Embryonic facial prominence (tissue), 1 donor: ENCODE measurements at regions not wholly inside any gene's neighbourhood (a gene's known extent, or its start where the extent isn't known, plus 50 kb on each side); places are given as distances from the start of the nearest gene placed in this dataset.

Experiments
- DNase-seq: peaks from one replicate; pipeline ENCODE4 v3.0.0-alpha.2; 2016; ENCODE audit errors: extremely low spot score

DNA sequence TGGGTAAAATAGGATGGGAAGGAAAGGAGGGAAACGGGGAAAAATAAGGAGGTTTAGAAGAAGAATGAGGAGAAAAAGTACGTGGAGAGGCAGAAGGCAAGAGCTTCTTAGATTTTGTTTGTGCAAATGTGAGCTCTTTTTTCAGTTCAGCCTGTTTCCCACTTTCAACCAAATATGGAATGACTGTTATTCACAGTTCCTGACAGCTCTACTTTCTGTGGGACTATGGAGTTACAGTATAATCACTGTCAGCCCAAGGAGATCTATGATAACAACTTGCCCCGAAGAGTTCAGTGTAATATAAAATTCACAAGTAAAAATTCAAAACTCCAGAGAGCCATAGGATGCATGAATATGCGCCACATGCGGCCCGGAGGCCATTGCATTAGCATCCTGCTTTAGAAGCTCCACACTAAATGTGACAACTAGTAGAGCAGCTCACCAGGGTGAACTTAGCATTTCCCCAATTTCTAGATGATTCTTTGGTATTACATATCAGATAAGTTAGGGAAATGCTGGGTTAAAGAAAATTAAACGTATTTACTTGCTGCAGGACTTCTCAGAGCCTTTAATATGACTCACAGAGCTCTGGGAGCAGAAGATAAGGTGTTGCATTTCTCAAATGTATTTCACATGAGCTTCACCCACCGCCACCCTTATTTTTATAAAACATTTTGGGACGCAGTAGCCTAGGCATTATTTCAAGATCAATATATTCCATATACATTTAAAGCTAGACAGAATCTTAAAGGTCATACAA, 234.6 kb downstream of the EBLN2 start:
- no peak for DNase-seq

DNA sequence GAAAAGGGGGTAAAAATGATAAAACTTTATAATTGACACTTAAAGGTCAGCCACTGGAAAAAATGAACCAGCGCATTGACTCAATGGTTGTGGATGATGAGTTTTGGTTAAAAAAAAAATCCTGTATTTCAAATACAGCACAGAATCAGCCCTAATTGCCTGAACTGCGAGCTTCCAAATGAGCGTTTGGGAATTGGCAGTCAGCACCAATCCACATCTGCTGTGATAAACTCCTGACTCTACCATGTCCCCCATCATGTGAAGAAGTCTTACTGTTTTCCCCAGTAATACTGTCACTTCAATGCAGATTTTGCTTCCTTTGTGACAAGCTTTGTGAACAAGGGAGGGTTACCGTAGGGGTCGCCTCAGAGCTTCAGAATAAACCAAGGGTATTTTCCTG, 235.4 kb downstream of the EBLN2 start:
- no peak for DNase-seq

DNA sequence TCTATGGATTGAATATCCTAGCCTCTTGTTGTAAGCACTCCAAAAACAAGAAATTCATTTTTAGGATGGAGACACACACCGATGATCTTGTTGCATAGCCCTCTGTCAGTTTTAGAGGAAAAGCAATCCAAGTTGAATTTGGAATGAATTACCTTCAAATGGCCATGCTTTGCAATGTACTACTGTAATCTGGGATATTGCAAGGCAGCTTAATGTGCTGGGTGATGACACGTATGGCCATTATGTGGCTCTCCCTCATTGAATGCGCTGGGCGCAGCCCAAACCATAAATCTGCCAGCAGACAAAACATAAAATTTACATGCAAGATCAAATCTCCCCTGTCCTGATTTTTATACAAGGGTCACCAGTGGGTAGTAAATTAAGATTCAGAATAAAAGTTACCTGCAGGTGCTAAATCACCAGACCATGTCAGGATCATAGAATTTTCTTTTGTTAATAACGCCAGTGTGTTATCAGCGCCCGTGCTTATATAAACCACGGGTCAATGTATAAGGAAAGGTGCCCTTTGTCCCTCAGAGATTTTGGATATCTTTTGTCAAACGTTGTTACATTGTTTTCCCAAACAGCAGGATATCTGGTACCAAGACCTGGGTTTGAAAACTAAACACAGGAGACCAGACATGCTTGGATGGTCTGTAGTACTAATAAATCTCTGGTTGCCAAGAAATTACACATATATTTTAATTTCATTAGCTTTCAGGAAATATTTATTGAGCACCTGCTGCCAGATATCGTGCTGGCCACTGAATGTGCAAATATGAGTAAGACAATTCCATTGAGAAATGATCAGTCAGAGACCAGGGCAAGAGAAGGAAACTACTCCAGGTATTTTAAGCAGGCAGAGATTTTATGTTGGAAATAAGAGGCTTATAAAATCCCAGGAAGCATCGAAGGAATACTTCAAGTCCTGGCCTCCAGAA, 237.1 kb downstream of the EBLN2 start:
- no peak for DNase-seq

DNA sequence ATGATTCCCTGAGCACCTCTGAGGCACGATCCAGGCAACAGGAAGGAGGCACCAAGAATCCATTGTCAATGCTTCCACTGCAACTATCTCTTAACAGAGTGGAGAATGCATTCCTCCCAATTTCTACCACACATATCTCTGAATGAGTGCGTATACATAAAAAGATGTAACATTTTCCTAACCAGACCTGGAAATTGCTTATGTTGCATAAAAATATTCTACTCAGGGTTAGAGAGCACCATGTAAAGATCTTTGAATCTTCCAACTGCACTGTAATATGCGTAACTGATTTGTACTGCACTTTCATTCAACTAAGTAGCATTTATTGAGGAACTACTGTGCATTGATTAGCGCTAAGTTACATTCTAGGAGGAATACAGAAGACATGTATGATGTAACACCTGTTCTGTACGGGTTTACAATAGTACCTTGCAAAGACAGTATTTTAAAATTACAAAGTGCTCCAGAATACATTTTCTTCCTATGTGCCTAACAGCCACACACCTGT, 237.8 kb downstream of the EBLN2 start:
- DNase-seq: no peak

DNA sequence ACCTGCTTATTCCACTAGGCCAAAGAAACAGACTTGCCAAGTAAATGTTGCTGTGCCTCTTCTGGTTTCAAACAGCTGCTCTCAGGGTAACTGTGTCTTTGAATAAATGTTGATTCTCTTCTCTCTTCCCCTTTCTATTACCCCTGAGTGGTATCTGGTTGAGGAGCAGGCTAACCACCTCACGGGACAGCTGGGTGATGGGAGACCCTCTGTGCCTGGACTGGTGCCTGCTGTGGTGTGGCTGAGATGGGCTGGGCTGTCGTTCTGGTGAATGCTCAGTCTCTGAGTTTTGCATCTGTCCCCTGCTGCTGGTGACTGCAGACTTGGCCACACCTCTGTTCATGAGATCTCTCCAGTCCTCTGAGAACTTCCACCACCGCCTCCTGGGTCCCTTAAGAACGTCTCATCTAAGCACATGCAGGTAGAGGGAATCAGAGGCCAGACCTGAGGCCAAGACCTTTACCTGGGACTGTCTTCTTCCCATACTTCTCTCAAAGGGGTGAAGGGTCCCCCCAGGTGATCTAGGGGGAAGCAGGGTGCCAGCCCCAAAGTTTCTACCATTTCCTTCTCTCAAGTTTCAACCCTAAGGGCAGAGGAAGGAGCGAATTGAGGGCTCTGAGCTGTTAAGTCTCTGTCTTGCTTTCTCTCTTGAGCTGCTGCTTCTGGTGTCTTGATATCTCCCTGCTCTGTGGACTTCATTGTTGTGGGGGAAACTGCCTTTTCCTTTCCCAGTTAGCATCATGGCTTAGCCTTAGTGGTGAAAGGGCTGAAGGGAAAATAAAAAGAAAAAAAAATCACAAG, 252.9 kb downstream of the EBLN2 start:
- no peak for DNase-seq

DNA sequence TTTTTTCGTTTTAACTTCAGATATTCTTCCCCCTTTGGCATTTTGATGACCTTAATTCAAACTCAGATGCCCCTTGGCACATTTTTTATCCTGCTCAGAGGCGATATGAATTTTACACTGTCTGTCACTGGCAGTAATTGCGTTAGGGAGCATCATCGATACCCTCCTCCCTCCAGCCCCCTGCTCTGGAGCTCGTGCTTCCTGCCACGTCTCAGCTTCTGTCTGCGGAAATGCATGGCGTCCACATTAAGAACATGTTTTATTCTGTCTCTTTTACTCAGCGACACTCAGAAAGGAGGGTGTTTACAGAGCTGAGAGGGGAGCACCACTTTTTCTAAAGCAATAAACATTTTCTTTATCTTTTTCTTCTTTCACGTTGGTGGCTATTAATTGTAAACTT, 254.2 kb downstream of the EBLN2 start:
- no peak for DNase-seq

DNA sequence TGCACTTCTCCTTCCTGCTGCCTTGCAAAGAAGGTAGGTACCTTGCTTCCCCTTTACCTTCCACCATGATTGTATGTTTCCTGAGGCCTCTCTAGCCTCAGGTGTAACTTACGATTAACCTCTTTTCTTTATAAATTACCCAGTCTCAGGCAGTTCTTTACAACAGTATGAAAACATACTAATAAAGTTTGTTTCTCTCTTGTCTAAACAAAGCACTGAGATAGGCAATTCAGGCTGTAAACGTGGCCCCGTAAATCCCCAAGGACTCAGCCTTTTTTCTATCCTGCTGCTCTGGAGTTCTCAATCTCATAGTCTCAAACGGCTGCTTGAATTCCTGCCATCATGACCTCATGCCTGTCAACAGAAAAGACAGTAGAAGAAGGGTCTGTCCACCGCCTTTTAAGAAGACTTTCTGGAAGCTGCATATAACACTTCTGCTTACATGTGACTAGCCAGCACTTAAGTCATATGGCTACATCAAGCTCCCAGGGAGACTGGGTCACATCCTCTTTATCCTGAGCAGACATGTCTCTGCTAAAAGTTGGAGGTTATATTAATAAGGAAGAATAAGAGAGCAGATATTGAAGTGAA, 257.8 kb downstream of the EBLN2 start:
- no peak for DNase-seq

DNA sequence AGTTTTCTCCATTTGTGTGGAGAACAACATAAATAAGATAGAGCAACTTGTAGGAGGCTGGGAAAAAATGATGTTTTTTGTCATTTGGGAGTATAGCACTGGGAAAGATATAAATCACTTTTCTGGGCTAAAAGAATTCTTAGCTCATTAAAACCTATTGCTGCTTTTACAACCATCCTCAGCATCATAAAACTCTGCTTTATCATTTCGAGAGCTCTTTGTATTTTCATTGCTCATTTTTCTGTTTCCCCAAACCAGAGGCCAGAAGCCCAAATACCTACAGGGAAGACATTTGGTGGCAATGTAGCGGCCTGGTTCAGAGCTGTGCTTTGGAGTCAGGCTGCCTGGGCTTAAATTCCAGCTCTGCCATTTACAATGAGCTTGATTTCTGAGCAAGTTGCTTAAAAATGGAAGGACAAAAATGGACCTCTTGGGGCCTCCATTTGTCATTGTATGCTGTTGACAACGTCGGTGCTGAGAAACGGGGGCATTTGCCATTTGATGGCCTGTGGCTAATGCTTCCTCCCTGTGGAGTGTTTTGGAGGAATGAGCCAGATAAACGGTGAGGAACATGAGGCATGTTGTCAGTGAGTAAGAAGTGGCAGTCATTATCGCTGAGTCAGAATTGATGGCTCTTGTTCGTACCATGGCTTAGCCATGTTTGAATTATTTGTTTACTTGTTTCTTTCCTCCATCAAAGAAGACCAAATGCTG, 260.0 kb downstream of the EBLN2 start:
- no peak for DNase-seq

DNA sequence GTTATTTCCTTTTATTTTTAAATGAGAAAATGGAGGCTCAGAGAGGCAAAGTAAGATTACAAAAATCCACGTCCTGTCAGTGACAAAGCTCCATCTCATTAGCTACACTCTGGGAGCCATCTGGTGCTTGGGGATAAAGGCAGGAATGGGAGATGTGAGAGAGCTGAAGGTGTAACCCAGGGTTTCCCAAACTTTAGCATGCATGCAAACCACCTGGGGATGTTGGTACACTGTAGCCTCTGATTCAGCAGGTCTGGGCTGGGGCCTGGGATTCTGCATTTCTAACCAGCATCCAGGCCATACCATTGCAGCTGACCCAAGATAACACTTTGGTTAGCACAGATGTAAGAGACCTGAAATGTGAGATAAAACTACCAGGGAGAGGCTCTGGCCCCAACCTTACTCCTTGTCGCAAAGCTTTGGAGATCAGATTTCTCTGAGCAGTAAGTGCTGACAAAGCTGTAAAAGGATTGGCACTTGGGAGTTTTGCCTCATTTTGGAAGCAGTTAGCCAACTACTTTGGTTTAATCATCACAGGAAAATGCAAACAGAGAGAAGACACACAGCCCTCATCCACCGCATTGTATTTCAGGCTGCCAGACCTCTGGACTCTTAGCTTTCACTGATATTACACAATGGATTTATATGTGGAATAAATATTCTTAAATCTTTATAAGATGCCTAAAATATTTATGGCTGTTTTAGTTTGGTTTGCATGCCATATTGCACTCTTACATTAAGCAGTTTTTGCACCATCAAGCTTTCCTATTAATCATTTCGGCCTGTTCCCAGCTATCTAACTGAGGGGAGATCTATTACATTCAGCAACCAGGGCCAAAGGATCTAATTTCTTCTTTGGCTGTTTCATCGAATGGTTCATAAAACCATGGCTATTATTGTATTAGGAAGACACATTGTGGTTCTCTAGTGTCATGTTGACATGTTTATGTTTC, 263.0 kb downstream of the EBLN2 start:
- DNase-seq: peak; percentile 14

DNA sequence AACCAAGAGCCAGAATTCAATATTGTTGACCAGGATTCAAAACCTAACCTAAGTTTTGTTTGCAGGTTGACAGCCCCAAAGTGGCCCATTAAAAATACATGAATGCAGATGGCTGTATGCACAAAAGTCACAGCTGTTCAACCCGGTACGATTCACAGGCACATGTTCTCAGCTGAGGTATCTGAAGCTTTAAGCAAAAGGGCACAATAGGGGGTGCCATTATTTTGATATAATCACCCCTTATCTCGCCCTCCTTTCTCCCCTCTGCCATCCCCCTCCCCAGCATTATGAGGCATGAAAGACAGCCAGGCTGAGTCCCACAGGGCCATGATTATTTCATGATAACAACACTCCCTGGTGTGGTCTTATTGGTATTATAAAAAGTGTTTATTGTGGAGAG, 264.9 kb downstream of the EBLN2 start:
- DNase-seq: no peak

DNA sequence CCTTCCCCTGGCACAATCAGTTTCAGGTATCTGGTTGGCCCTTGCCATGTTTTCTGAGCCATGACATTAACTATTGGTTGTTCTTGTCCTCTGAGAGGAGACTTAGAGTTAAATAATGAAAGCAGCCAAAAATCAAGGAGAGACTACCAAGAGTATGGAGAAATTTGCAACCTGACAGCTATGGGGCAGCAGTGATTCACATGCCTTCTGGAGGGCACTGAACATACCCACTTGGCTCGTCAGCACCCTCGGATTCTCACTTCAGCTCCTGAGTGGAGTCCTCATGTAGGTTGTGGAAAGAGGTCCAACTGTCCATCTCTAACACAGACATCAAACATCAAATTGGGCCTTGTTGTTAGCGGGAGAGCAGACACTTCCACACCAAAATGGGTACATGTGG, 265.6 kb downstream of the EBLN2 start:
- DNase-seq: no peak
